ENCODE measurements at regions not wholly inside any gene's neighbourhood (a gene's known extent, or its start where the extent isn't known, plus 50 kb on each side); places are given as distances from the start of the nearest gene placed in this dataset.

DNA sequence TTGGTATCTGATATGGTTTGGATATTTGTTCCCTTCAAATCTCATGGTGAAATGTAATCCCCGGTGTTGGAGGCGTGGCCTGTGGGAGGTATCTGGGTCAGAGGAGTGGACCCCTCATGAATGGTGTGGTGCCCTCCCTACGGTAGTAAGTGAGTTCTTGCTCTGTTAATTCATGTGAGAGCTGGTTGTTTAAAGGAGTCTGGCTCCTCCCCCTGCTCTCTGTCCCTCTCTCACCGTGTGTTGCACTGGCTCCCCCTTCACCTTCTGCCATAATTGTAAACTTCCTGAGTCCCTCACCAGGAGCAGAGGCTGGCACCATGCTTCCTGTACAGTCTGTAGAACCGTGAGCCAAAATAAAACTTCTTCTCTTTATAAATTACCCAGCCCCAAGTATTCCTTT, 246.9 kb upstream of the AGTR1 start:
- Histone ChIP-seq H3K4me1 (no peaks in the 10 kb centered on the region), H3K9me3 (no peaks in the 10 kb centered on the region), H3K27me3 (no peaks in the 10 kb centered on the region), H3K4me3 (no peak overlapping the region), H3K36me3 (ENCODE audit: low read depth, missing control alignments) (no peaks in the 10 kb centered on the region), H3K27ac (no peak overlapping the region)
- intact Hi-C loops (cut with DNase I; ENCODE audit: low total_unique reads): no loop called here
- peak; percentile 12 for DNase-seq
- WGBS, 2 donors: 55 to 59% methylated on average over 5 of the region's 5 CpGs
- no peak for TF ChIP-seq POLR2A (IDR thresholded peaks at IDR 0.05)
- TF ChIP-seq, protein P1, sequence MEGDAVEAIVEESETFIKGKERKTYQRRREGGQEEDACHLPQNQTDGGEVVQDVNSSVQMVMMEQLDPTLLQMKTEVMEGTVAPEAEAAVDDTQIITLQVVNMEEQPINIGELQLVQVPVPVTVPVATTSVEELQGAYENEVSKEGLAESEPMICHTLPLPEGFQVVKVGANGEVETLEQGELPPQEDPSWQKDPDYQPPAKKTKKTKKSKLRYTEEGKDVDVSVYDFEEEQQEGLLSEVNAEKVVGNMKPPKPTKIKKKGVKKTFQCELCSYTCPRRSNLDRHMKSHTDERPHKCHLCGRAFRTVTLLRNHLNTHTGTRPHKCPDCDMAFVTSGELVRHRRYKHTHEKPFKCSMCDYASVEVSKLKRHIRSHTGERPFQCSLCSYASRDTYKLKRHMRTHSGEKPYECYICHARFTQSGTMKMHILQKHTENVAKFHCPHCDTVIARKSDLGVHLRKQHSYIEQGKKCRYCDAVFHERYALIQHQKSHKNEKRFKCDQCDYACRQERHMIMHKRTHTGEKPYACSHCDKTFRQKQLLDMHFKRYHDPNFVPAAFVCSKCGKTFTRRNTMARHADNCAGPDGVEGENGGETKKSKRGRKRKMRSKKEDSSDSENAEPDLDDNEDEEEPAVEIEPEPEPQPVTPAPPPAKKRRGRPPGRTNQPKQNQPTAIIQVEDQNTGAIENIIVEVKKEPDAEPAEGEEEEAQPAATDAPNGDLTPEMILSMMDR (IDR thresholded peaks at IDR 0.05): no peak

DNA sequence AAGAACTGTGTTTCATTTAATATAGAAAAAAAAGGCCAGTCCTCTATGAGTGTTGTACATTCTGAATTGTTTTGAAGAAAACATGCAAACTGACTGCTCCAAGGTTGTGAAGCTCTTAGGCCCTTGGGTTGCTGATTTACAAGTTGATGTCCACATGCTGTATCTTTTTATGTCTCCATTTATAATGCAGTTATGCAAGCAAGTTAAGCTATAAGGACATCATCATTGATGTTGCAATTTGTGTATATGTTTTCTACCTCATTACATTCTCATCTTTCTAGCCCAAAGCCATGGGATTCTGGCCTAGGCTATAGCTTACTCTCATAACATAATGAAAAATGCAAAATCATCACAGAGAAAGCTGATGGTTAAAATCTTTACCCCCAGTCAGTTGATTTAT, 245.7 kb upstream of the AGTR1 start:
- Histone ChIP-seq H3K4me1 (no peaks in the 10 kb centered on the region), H3K9me3 (no peaks in the 10 kb centered on the region), H3K4me3 (no peak overlapping the region), H3K27me3 (no peaks in the 10 kb centered on the region), H3K27ac (no peak overlapping the region), H3K36me3 (ENCODE audit: low read depth, missing control alignments) (no peaks in the 10 kb centered on the region)
- no peak for TF ChIP-seq POLR2A (IDR thresholded peaks at IDR 0.05)
- TF ChIP-seq, protein P1 (IDR thresholded peaks at IDR 0.05): no peak
- DNase-seq: no peak
- intact Hi-C loops (cut with DNase I; ENCODE audit: low total_unique reads): no loop called here

DNA sequence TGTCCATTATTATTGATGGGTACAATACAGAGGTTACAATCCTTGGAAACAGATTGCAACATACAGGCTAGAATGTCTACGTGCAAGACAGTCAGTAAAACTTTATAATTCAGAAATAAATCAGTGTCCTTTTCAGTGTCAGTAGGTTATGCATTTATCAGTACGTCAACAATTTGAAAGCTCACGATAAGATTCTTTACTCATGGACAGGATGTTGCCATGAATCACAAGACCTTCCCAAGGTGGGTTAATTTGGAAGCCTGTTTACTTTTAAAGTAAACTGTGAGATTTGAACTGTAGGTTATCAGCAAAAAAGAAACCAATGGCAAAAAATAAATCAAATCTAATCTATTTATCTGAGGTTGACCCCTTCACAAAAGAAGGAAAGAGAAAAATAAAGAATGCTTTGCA, 243.9 kb upstream of the AGTR1 start:
- WGBS, 2 donors: 57 to 73% methylated on average over 3 of the region's 3 CpGs
- Histone ChIP-seq H3K4me1 (no peaks in the 10 kb centered on the region), H3K9me3 (no peaks in the 10 kb centered on the region), H3K36me3 (ENCODE audit: low read depth, missing control alignments) (no peaks in the 10 kb centered on the region), H3K4me3 (no peak overlapping the region), H3K27ac (no peak overlapping the region), H3K27me3 (no peaks in the 10 kb centered on the region)
- intact Hi-C loops (cut with DNase I; ENCODE audit: low total_unique reads): no loop called here
- TF ChIP-seq, protein P1 (IDR thresholded peaks at IDR 0.05): no peak
- TF ChIP-seq POLR2A (IDR thresholded peaks at IDR 0.05): no peak
- no peak for DNase-seq

DNA sequence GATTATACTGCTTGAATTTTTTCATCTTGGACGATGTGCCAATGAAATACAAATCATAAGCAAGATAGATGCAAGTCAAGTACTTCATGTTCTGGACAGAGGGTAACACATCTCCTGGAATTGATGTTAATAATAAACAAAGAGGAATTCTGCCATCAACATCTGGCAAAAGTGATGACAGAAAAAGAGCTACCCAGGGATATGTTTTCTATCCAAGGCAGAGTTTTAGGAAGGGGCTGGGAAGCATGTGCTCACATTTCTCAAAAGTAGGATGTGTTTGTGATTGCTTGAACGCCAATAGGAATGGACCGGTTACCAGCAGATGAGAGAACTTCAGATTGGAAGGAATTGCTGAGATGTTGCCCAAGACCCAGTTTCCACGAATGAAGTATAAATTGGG, 242.6 kb upstream of the AGTR1 start:
- WGBS, 2 donors: 69 to 73% methylated on average over 4 of the region's 4 CpGs

DNA sequence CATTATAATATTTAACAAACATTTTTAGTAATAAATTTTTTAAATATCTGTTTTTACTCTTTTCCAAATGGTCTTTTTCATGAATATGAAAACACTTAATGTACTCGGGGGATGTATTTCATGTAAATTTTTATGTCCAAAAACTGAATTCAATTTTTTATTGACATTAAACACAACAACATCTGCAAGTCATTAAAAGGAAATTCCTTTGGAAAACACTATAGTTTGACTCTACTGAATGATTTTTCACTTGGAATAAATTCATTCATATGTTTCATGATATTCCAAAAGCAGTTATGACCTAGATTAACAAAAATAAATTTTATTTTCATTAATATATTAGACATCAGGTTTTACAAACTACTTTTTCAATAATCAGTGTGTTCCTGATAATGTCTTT, 239.8 kb upstream of the AGTR1 start:
- WGBS, 2 donors: 69 to 70% methylated on average over 1 of the region's 1 CpG
- TF ChIP-seq POLR2A (IDR thresholded peaks at IDR 0.05): no peak
- TF ChIP-seq, protein P1 (IDR thresholded peaks at IDR 0.05): no peak
- Histone ChIP-seq H3K36me3 (ENCODE audit: low read depth, missing control alignments) (no peaks in the 10 kb centered on the region), H3K9me3 (no peaks in the 10 kb centered on the region), H3K27me3 (no peaks in the 10 kb centered on the region), H3K4me1 (no peaks in the 10 kb centered on the region), H3K27ac (no peak overlapping the region), H3K4me3 (no peak overlapping the region)
- no peak for DNase-seq
- intact Hi-C loops (cut with DNase I; ENCODE audit: low total_unique reads): no loop called here

More for the DNA sequence above, 242.6 kb upstream of the AGTR1 start:
- Histone ChIP-seq H3K27me3 (no peaks in the 10 kb centered on the region), H3K36me3 (ENCODE audit: low read depth, missing control alignments) (no peaks in the 10 kb centered on the region), H3K9me3 (no peaks in the 10 kb centered on the region), H3K27ac (no peak overlapping the region), H3K4me3 (no peak overlapping the region), H3K4me1 (no peaks in the 10 kb centered on the region)
- DNase-seq: peak; percentile 16
- intact Hi-C loops (cut with DNase I; ENCODE audit: low total_unique reads): no loop called here
- TF ChIP-seq, protein P1 (IDR thresholded peaks at IDR 0.05): no peak
- TF ChIP-seq POLR2A (IDR thresholded peaks at IDR 0.05): no peak
